22Rv1 (cell line): ENCODE measurements at regions not wholly inside any gene's neighbourhood (a gene's known extent, or its start where the extent isn't known, plus 50 kb on each side); places are given as distances from the start of the nearest gene placed in this dataset.

ENCODE experiments used
- ZFX ChIP-seq: fragments of 450-650 bp; IDR thresholded peaks from 2 replicates; pipeline ENCODE4 v1.6.1; 2017; ENCODE audit warnings: antibody characterized with exemption, borderline replicate concordance
- TF ChIP-seq, protein P1 (sequence below): fragments of 450-650 bp; IDR thresholded peaks from 2 replicates; pipeline ENCODE4 v1.5.1; 2017; ENCODE audit warnings: mild to moderate bottlenecking

DNA sequence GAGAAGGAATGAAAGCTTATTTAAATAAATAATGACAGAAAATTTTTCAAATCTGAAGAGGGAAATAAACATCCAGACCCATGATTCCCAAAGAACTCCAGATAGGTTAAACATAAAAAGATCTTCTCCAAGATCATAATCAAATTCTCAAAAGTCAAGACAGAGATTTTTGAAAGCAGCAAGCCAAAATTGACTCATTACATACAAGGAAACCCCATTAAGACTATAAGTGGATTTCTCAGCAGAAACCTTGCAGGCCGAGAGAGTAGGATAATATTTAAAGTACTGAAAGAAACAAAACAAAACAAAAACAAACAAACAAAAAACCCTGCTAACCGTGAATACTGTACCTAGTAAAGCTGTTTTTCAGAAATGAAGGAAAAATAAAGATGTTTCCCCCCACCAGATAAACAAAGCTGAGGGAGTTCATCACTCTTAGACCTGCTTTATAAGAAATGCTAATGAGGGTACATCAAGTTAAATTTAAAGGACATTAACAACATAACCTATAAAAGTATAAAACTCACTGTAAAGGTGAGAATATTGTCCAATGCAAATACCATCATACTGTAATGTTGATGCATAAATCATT, 412.2 kb downstream of the INSC start:
- TF ChIP-seq, protein P1, sequence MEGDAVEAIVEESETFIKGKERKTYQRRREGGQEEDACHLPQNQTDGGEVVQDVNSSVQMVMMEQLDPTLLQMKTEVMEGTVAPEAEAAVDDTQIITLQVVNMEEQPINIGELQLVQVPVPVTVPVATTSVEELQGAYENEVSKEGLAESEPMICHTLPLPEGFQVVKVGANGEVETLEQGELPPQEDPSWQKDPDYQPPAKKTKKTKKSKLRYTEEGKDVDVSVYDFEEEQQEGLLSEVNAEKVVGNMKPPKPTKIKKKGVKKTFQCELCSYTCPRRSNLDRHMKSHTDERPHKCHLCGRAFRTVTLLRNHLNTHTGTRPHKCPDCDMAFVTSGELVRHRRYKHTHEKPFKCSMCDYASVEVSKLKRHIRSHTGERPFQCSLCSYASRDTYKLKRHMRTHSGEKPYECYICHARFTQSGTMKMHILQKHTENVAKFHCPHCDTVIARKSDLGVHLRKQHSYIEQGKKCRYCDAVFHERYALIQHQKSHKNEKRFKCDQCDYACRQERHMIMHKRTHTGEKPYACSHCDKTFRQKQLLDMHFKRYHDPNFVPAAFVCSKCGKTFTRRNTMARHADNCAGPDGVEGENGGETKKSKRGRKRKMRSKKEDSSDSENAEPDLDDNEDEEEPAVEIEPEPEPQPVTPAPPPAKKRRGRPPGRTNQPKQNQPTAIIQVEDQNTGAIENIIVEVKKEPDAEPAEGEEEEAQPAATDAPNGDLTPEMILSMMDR, result no peak
- TF ChIP-seq ZFX, result no peak
